Activated CD8-positive, alpha-beta memory T cell treated with anti-CD3 and anti-CD28 coated beads, Interleukin-2, amount 50 U/mL, for 48 hours (primary cell): ENCODE measurements at regions not wholly inside any gene's neighbourhood (a gene's known extent, or its start where the extent isn't known, plus 50 kb on each side); places are given as distances from the start of the nearest gene placed in this dataset.
"Not testable (repeated sequence)": the region's sequence is repeated elsewhere in the genome, so short reads cannot be mapped to it uniquely, and the experiment has no call there.

Source experiments
- DNase-seq: peaks from one replicate; pipeline ENCODE4 v3.0.0-alpha.2; 2020

GRCh38 chr11:38538866-38539680 lies 1941.0 kb upstream of the RAG2 start:
- no peak for DNase-seq

DNA sequence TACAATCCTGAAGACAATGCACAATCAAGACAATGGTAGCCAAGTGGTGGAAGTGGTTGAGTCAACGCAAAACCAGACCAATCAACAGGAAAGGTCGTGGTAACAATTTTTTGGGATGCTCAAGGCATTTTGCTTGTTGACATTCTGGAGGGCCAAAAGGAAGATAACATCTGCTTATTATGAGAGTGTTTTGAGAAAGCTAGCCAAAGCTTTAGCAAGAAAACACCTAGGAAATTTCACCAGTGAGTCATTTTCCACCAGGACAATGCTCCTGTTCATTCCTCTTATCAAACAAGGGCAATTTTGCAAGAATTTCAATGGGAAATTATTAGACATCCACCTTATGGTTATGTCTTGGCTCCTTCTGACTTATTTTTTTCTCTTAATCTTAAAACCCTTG lies 1932.2 kb upstream of the RAG2 start:
- no peak for DNase-seq

DNA sequence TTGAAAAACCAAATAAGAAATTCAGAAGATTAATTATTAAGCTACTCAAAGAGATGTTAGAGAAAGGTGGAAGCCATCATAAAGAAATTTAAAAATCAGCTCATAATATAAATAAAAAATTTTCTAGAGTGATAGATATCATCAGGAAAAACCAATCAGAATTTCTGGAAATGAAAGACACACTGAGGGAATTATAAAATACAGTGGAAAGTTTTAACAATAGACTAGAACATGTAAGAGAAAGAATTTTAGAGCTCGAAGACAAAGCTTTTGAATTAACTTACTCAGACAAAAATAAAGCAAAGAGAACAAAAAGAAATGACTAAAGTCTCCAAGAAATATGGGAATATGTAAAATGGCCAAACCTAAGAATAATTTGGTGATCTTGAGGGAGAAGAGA lies 1926.9 kb upstream of the RAG2 start:
- DNase-seq, result no peak

DNA sequence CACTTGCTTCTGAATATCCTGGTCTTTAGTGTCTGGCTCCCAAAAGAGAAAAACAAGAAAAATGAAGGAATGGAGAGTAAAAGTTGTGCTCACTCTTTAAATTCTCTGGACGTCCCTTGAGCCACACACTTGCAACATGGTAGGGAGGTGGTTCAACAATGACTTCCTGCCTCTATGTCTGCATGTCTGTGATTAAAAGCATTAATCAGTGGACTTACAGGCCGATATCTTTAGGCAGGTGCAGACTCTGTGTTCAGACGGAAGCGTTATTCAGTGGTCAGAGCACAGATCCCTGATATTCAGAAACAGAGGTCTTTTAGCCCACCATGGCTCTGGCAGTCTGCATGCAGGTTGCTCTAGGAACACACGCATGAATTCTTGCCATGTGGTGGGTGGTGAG lies 1920.0 kb upstream of the RAG2 start:
- no peak for DNase-seq

GRCh38 chr11:38512830-38513229 lies 1914.8 kb upstream of the RAG2 start:
- DNase-seq, result not testable (repeated sequence)

GRCh38 chr11:38510041-38510440 lies 1912.0 kb upstream of the RAG2 start:
- no peak for DNase-seq

DNA sequence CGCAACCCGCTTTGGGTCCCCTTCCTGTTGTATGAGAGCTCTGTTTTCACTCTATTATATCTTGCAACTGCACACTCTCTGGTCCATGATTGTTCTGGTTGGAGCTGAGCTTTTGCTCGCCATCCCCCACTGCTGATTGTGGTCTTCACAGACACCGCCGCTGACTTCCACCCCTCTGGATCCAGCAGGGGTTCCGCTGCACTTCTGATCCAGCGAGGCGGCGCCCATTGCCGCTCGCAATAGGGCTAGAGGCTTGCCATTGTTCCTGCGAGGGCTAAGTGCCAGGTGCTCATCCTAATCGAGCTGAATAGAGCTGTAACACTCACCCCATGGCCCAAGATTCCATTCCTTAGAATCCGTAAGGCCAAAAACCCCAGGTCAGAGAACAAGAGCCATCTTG lies 1905.8 kb upstream of the RAG2 start:
- DNase-seq, result no peak

DNA sequence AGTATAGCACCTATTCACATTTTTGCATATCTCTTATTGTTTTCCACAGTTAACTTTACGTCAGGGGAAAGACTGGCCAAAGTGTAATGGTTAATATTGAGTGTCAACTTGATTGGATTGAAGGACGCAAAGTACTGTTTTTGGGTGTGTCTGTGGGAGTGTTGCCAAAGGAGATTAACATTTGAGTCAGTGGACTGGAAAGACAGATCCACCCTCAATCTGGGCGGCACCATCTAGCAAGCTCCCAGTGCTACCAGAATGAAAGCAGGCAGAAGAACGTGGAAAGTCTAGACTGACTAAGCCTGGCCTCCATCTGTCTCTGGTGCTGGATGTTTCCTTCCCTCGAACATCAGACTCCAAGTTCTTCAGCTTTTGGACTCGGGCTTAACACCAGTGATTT lies 1900.7 kb upstream of the RAG2 start:
- DNase-seq, result no peak

GRCh38 chr11:38491986-38492385 lies 1894.0 kb upstream of the RAG2 start:
- DNase-seq, result no peak

GRCh38 chr11:38481391-38481790 lies 1883.4 kb upstream of the RAG2 start:
- DNase-seq, result no peak

DNA sequence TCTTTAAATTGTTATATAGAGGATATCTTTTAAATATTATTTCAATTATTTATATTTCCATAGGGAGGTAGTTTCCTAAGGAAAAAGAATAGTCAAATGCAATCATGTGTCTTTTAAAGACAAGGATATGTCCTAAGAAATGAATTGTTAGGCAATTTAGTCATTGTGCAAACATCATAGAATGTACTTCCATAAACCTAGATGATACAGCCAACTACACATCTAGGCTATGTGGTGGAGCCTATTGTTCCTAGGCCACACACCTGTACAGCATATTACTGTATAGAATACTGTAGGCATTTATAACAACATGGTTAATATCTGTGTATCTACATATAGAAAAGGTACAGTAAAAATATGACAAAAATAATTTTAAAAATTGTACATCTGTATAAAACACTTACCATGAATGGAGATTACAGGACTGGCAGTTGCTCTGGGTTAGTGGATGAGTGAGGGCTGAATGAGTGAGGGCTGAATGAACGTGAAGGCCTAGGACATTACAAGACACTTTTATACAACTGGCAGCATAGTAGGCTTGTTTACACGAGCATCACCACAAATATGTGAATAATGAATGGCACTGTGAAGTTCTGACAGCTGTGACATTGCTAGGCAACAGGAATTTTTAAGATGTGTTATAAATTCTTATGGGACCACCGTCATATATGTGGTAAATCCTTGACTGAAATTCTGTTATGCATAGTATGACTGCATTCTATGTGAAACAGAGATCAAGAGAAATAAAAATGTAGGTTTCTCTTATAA lies 1879.0 kb upstream of the RAG2 start:
- DNase-seq, result no peak

DNA sequence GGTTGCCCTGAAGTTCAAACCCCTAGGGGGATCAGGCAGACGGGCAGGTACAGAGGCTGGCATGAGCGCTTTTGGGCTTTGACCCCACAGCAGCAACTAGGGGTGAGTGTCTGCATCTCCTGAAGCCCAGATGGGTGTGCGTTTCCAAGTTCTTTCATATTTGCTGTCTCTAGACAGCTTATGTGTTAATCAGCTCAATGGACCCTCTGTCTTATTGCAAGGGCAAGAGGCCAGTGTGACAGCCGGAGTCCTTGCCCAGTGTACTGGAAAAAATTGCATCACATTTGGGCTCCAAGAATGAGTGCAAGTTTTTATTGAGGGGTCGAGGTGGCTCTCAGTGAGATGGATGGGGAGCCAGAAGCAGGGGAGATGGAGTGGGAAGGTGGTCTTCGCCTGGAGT lies 1863.7 kb upstream of the RAG2 start:
- no peak for DNase-seq

DNA sequence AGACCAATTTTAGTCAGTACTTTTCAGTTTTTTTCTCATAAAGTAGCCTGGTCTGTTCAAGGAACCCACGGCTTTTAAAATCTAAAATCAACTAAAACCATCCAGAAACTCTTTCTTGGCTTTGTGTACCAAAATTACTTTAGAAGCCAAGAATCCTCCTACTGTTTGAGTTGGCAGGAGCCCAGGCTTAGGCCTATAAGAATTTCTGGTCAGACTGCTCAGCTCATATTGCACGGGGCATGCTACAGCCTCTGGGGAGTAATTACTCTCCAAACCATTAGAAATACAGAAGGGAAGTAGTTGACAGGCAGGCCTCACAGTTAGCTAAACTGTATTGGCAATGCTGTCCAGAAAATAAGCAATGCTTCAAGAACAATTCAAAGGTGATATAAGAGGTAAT lies 1862.9 kb upstream of the RAG2 start:
- no peak for DNase-seq

DNA sequence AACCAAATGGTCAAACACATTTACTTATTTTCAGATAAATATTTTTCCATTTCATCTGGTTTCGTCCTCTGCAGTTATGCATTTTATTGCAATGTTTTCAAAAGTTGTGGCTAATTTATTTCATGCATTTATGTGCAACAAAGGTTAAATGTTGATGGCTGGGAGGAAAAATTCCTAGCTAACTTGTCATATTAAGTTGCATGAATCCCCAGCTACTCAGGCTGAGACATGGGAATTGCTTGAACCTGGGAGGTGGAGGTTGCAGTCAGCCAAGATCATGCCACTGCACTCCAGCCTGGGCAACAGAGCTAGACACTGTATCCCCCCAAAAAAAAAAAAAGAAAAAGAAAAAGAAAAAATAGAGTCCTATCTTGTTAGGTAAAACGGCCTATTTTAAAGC lies 1862.4 kb upstream of the RAG2 start:
- no peak for DNase-seq

DNA sequence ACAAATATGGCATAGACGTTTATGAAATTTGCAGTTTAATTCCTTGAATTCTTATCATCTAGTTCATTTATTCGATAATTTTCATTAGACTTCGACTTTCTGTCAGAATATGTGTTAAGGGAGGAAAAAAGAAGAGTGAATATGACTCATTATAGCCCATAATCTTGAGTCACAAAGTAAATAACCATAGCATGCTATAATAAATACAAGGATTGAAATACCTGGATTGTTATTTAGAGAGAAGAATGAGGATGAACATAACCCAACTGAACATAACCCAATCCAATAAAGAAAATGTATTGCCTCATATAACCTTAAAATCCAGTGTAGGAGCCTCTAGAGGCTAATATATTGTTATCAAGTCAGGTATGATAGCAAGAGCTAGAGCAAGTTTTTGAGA lies 1858.3 kb upstream of the RAG2 start:
- no peak for DNase-seq

- no peak for DNase-seq
Observed at GRCh38 chr11:38448284-38448683, 1850.2 kb upstream of the RAG2 start.

DNA sequence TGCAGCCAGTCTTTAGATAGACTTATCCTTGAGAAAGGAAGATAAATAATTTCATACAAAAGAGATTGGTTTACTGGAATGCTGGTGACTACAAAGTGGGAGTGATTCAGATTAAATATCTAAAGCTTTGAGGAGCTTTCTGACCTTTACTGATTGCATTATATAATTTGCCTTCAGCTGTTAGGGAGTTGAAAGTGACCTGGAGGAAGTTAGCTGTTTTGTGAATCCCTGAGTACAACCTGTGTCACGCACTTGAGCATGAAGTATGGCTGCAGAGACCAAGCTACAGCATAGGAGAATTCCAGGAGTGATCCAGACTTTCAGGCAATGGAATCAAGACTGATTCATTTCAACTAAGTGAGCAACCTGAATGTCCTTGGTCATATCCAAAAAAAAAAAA lies 1848.3 kb upstream of the RAG2 start:
- no peak for DNase-seq

DNA sequence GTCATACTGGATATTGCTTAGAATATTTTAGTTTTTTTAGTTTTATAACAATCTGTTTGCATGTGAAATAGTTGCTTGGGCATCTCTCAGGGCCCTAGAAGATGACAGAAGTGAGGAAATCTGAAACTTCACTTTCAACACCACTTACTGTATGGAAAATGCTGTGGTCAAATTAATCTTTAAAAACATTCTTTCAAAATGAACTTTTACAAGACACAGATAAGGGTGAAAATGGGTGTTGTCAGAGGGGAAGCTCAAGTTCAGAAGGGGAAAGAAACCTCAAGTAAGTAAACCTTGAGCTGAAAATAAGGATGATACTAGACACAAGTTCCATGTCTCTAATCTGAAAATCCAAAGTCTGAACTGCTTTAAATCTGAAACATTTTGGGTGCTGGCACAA lies 1840.1 kb upstream of the RAG2 start:
- no peak for DNase-seq

DNA sequence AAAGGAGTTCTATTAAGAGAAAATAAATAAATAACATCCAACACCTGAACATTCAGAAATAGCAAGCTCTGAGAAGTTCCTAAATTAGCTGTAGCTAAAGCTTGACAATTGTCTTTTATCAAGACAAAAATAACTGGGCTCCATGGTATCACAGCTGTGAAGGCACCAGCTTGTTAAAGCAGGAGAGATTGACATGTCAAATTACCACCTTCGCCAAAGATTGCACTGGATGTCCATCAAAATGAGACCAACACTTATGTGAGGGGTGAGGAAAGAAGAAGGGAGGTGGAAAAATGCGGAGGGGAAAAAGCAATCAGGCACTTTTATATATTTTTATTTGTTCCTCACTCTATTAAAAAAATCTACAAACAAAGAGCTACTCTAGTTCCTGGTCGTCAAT lies 1827.5 kb upstream of the RAG2 start:
- no peak for DNase-seq

GRCh38 chr11:38423042-38423441 lies 1825.0 kb upstream of the RAG2 start:
- no peak for DNase-seq

- no peak for DNase-seq
Observed at GRCh38 chr11:38416141-38416540, 1818.1 kb upstream of the RAG2 start.

DNA sequence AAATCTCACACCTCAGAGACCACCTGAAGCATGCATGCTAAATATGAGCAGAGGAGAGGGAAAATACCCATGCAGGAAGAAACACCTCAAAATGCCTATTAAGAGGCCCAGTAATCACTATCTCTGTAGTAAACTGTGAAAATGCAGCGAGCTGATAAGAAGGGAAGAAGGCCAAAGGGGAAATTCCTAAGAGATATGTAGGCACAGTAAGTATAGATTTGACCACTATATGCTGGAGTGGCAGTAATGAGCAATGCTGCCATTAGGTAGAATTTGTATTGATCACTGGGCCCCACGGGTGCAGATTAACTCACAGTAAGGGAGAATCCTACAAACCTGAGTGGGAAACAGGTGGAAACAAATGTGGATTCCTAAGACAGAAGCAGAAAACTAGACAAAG lies 1813.1 kb upstream of the RAG2 start:
- DNase-seq, result no peak

GRCh38 chr11:38402063-38402462 lies 1804.0 kb upstream of the RAG2 start:
- DNase-seq, result no peak

- DNase-seq, result no peak
Observed at GRCh38 chr11:38392176-38392575, 1794.1 kb upstream of the RAG2 start.

- no peak for DNase-seq
Observed at GRCh38 chr11:38384568-38384967, 1786.5 kb upstream of the RAG2 start.
